NT2/D1 (cell line): ENCODE measurements at regions not wholly inside any gene's neighbourhood (a gene's known extent, or its start where the extent isn't known, plus 50 kb on each side); places are given as distances from the start of the nearest gene placed in this dataset.

ENCODE experiments used
- SUZ12 ChIP-seq: IDR thresholded peaks from 2 replicates; pipeline ENCODE4 v1.6.1; 2011; ENCODE audit not compliant: insufficient read length, insufficient read depth; ENCODE audit errors: extremely low read depth
- YY1 ChIP-seq: IDR thresholded peaks from 2 replicates; pipeline ENCODE4 v1.6.1; 2011; ENCODE audit not compliant: insufficient read length, insufficient read depth
- ZNF274 ChIP-seq: IDR thresholded peaks from 2 replicates; pipeline ENCODE4 v1.6.1; 2011; ENCODE audit warnings: mild to moderate bottlenecking, low read depth, low read length

DNA sequence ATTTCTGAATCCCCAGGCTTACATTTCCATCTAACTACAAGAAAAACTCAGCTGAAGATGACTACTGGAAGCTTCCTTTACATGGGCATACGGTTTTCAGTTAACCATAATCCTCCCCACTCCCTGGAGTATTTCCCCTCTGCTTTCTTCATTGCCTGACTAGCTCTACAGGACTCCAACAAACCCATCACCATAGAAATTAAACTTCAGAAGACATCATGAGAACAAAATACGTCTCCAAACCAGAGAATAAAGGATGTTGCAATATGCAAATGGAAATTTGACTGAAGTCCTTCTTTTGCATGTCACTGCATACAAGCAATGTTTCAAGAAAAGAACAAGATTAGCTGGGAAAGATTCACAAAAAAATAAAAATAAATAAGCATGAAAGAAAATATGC lies 170.2 kb upstream of the PCDH18 start:
- TF ChIP-seq ZNF274 = no peak
- no peak for TF ChIP-seq YY1
- no peak for TF ChIP-seq SUZ12
